HG03442 (cell line): ENCODE measurements at regions not wholly inside any gene's neighbourhood (a gene's known extent, or its start where the extent isn't known, plus 50 kb on each side); places are given as distances from the start of the nearest gene placed in this dataset.
"Not testable (repeated sequence)": the region's sequence is repeated elsewhere in the genome, so short reads cannot be mapped to it uniquely, and the experiment has no call there.

Experiments
- ATAC-seq: cut with Tn5 transposase; IDR thresholded peaks from one replicate; pipeline ENCODE4 v1.9.1; 2021; ENCODE audit warnings: mild to moderate bottlenecking, moderate library complexity; ENCODE audit not compliant: unreplicated experiment

GRCh38 chr18:12179029-12179428 lies 75.1 kb upstream of the CIDEA start:
- ATAC-seq: not testable (repeated sequence)

GRCh38 chr18:12179697-12180577 lies 74.2 kb upstream of the CIDEA start:
- ATAC-seq: not testable (repeated sequence)

GRCh38 chr18:12198797-12199196 lies 55.4 kb upstream of the CIDEA start:
- not testable (repeated sequence) for ATAC-seq

DNA sequence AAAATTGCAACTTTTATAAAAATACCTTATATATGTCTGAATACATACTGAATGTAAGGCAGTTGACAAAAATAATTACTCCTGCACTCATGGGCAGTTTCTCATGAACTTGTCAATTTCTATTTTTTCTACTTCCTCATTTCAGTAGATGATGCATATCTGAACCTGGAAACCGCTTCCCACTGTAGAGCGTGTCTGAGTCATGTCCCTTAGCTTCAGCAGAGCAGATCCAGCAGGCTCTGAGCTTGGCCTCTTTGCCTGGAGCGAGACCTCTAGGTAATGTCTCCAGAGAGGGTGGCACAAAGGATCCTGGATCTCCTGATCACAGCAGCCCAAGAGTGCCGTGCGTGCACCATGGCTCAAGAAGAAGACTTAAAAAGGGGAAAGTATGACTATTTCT lies 54.0 kb upstream of the CIDEA start:
- ATAC-seq: peak; percentile 99
